GM18508 (cell line): ENCODE measurements at regions not wholly inside any gene's neighbourhood (a gene's known extent, or its start where the extent isn't known, plus 50 kb on each side); places are given as distances from the start of the nearest gene placed in this dataset.

Experiments used
- ATAC-seq: cut with Tn5 transposase; IDR thresholded peaks from one replicate; pipeline ENCODE4 v1.9.1; 2021; ENCODE audit warnings: moderate number of reproducible peaks; ENCODE audit not compliant: insufficient read depth, unreplicated experiment

GRCh38 chr5:110916381-110917049 lies 155.0 kb upstream of the TSLP start:
- ATAC-seq: no peak

GRCh38 chr5:110917161-110917875 lies 154.2 kb upstream of the TSLP start:
- no peak for ATAC-seq

GRCh38 chr5:110918683-110919082 lies 152.8 kb upstream of the TSLP start:
- ATAC-seq: no peak

- ATAC-seq: no peak
Observed at GRCh38 chr5:110923971-110924370, 147.5 kb upstream of the TSLP start.

- no peak for ATAC-seq
Observed at GRCh38 chr5:110925398-110925797, 146.1 kb upstream of the TSLP start.

GRCh38 chr5:110925916-110926315 lies 145.6 kb upstream of the TSLP start:
- ATAC-seq: no peak

- ATAC-seq: peak; percentile 50
Observed at GRCh38 chr5:110932755-110933488, 138.6 kb upstream of the TSLP start.

GRCh38 chr5:110940136-110940535 lies 131.4 kb upstream of the TSLP start:
- no peak for ATAC-seq

- no peak for ATAC-seq
Observed at GRCh38 chr5:110945874-110946436, 125.6 kb upstream of the TSLP start.

- ATAC-seq: no peak
Observed at GRCh38 chr5:110951373-110951791, 120.1 kb upstream of the TSLP start.

- no peak for ATAC-seq
Observed at GRCh38 chr5:110956280-110956912, 115.1 kb upstream of the TSLP start.

- ATAC-seq: no peak
Observed at GRCh38 chr5:110956913-110957813, 114.3 kb upstream of the TSLP start.

- no peak for ATAC-seq
Observed at GRCh38 chr5:110957934-110958333, 113.6 kb upstream of the TSLP start.

GRCh38 chr5:110963495-110963894 lies 108.0 kb upstream of the TSLP start:
- no peak for ATAC-seq

- no peak for ATAC-seq
Observed at GRCh38 chr5:110965773-110966581, 105.5 kb upstream of the TSLP start.

GRCh38 chr5:110968246-110969005 lies 103.1 kb upstream of the TSLP start:
- ATAC-seq: no peak

GRCh38 chr5:110969502-110969901 lies 102.0 kb upstream of the TSLP start:
- ATAC-seq: no peak

GRCh38 chr5:110973510-110973909 lies 98.0 kb upstream of the TSLP start:
- ATAC-seq: no peak
